Neural cell (in vitro differentiated cells): ENCODE measurements at regions not wholly inside any gene's neighbourhood (a gene's known extent, or its start where the extent isn't known, plus 50 kb on each side); places are given as distances from the start of the nearest gene placed in this dataset.

ENCODE experiments used
- CTCF ChIP-seq: fragments of 450-650 bp; IDR thresholded peaks from 2 replicates; pipeline ENCODE4 v1.5.1; 2014; ENCODE audit warnings: antibody characterized with exemption, mild to moderate bottlenecking, moderate library complexity; ENCODE audit not compliant: poor library complexity, severe bottlenecking
- EP300 ChIP-seq: fragments of 450-650 bp; conservative IDR thresholded peaks from 2 replicates; pipeline ENCODE4 v1.6.1; 2014; ENCODE audit warnings: antibody characterized with exemption, mild to moderate bottlenecking, moderate library complexity; ENCODE audit not compliant: poor library complexity, severe bottlenecking
- EZH2 ChIP-seq: fragments of 200-600, 300-800 bp; shearing (Covaris generic), sonication (generic); IDR thresholded peaks from 2 replicates; pipeline ENCODE4 v1.6.1; 2014; ENCODE audit warnings: antibody characterized with exemption, low read length, borderline replicate concordance, mild to moderate bottlenecking; ENCODE audit not compliant: insufficient read depth, poor library complexity, severe bottlenecking
- POLR2AphosphoS5 ChIP-seq: IDR thresholded peaks from 2 replicates; pipeline ENCODE4 v1.6.1; 2012
- RAD21 ChIP-seq: fragments of 450-650 bp; conservative IDR thresholded peaks from 2 replicates; pipeline ENCODE4 v1.6.1; 2014; ENCODE audit warnings: antibody characterized with exemption, mild to moderate bottlenecking, moderate library complexity
- TAF1 ChIP-seq: IDR thresholded peaks from 2 replicates; pipeline ENCODE4 v1.6.1; 2012; ENCODE audit warnings: low read depth
- TF ChIP-seq, protein P1 (sequence below): IDR thresholded peaks from 2 replicates; pipeline ENCODE4 v1.6.1; 2012; ENCODE audit warnings: borderline replicate concordance

DNA sequence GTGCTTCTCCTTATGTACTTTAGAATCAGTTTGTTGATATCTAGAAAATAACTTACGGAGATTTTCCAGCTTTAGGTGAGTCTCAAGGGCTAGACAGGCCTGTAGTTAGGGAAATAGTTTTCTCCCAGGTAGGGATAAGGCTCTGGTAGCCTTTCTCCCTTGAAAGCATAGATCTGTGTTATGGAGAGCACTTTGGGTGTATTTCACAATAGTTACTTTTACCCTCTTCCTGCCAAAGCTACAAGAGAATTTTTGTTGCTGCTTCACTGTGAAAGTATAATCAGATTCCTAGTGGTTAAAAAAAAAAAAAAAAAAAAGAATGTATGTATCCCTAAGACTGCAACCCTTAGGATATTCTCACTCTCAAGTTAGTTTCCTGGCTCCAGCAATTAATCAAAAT is 267.5 kb downstream of the PIK3C3 start:
- TF ChIP-seq CTCF = no peak
- TF ChIP-seq EP300 = no peak
- no peak for TF ChIP-seq EZH2
- TF ChIP-seq, protein P1, sequence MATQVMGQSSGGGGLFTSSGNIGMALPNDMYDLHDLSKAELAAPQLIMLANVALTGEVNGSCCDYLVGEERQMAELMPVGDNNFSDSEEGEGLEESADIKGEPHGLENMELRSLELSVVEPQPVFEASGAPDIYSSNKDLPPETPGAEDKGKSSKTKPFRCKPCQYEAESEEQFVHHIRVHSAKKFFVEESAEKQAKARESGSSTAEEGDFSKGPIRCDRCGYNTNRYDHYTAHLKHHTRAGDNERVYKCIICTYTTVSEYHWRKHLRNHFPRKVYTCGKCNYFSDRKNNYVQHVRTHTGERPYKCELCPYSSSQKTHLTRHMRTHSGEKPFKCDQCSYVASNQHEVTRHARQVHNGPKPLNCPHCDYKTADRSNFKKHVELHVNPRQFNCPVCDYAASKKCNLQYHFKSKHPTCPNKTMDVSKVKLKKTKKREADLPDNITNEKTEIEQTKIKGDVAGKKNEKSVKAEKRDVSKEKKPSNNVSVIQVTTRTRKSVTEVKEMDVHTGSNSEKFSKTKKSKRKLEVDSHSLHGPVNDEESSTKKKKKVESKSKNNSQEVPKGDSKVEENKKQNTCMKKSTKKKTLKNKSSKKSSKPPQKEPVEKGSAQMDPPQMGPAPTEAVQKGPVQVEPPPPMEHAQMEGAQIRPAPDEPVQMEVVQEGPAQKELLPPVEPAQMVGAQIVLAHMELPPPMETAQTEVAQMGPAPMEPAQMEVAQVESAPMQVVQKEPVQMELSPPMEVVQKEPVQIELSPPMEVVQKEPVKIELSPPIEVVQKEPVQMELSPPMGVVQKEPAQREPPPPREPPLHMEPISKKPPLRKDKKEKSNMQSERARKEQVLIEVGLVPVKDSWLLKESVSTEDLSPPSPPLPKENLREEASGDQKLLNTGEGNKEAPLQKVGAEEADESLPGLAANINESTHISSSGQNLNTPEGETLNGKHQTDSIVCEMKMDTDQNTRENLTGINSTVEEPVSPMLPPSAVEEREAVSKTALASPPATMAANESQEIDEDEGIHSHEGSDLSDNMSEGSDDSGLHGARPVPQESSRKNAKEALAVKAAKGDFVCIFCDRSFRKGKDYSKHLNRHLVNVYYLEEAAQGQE = no peak
- no peak for TF ChIP-seq TAF1
- TF ChIP-seq RAD21 = no peak
- TF ChIP-seq POLR2AphosphoS5 = no peak
